ENCODE measurements at regions not wholly inside any gene's neighbourhood (a gene's known extent, or its start where the extent isn't known, plus 50 kb on each side); places are given as distances from the start of the nearest gene placed in this dataset.

DNA sequence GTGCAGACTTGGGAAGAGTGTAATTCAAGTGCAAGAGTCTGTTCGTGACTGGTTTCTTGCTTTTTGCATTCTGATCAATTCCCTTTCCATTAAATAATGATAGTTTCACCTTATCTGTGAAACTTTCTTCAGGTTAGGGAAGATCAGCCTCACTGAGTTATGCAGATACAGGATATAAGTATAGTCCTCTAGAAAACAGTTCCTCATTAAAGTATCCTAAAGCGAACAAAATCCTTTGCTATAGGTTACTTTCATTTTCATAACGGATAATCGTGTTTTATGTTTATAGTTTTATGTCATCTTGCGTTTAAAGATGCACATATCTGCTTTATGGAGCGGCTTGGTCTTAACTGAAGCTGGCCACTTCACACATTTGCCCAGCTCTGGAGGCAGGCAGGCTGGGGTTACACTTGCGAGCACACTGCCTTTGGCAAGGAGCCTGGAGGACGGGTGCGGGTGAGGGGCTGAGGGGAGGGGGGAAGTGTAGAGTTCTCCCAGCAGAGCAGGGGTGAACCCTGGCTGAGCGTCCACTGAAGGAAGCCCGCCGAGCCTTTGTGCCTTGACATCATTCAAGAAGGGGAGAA lies 123.5 kb upstream of the IFNGR1 start:
- no peak for TF ChIP-seq POLR2A (IDR thresholded peaks at IDR 0.05)
- TF ChIP-seq, protein P1, sequence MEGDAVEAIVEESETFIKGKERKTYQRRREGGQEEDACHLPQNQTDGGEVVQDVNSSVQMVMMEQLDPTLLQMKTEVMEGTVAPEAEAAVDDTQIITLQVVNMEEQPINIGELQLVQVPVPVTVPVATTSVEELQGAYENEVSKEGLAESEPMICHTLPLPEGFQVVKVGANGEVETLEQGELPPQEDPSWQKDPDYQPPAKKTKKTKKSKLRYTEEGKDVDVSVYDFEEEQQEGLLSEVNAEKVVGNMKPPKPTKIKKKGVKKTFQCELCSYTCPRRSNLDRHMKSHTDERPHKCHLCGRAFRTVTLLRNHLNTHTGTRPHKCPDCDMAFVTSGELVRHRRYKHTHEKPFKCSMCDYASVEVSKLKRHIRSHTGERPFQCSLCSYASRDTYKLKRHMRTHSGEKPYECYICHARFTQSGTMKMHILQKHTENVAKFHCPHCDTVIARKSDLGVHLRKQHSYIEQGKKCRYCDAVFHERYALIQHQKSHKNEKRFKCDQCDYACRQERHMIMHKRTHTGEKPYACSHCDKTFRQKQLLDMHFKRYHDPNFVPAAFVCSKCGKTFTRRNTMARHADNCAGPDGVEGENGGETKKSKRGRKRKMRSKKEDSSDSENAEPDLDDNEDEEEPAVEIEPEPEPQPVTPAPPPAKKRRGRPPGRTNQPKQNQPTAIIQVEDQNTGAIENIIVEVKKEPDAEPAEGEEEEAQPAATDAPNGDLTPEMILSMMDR (IDR thresholded peaks at IDR 0.05): no peak
- no peak for TF ChIP-seq EP300 (IDR thresholded peaks at IDR 0.05)
- TF ChIP-seq POLR2AphosphoS5 (IDR thresholded peaks at IDR 0.05): no peak
